C4-2B (cell line): ENCODE measurements at regions not wholly inside any gene's neighbourhood (a gene's known extent, or its start where the extent isn't known, plus 50 kb on each side); places are given as distances from the start of the nearest gene placed in this dataset.

ENCODE experiments used
- CTCF ChIP-seq: fragments of 450-650 bp; conservative IDR thresholded peaks from 2 replicates; pipeline ENCODE4 v1.5.1; 2017; ENCODE audit warnings: mild to moderate bottlenecking
- ZFX ChIP-seq: fragments of 450-650 bp; IDR thresholded peaks from 2 replicates; pipeline ENCODE4 v1.6.1; 2017

- TF ChIP-seq ZFX (no peak), CTCF (no peak)
These were observed 210.0 kb upstream of the PAPPA start for GRCh38 chr9:115943431-115944165.
